BE2C (cell line): ENCODE measurements at regions not wholly inside any gene's neighbourhood (a gene's known extent, or its start where the extent isn't known, plus 50 kb on each side); places are given as distances from the start of the nearest gene placed in this dataset.

Source experiments
- DNase-seq: peaks from one replicate; pipeline ENCODE4 v3.0.0-alpha.2; 2020
- H3K27me3 ChIP-seq: fragments of 250-450 bp; sonication (Bioruptor Pico); 2 replicates; pipeline ENCODE4 v1.5.1; 2020; ENCODE audit warnings: mild to moderate bottlenecking
- H3K36me3 ChIP-seq: fragments of 250-450 bp; sonication (Bioruptor Pico); 2 replicates; pipeline ENCODE4 v1.5.1; 2020; ENCODE audit warnings: mild to moderate bottlenecking
- H3K4me1 ChIP-seq: fragments of 250-450 bp; sonication (Bioruptor Pico); 2 replicates; pipeline ENCODE4 v1.5.1; 2020
- H3K4me3 ChIP-seq: 2 replicates; pipeline ENCODE4 v1.5.1; 2011; ENCODE audit warnings: low read depth, low read length
- H3K9me3 ChIP-seq: fragments of 250-450 bp; sonication (Bioruptor Pico); 2 replicates; pipeline ENCODE4 v1.5.1; 2020
- CTCF ChIP-seq: IDR thresholded peaks from 2 replicates; pipeline ENCODE4 v1.5.1; 2012; ENCODE audit warnings: mild to moderate bottlenecking, low read depth, low read length

- Histone ChIP-seq H3K9me3 (no peaks in the 10 kb centered on the region), H3K4me3 (no peak overlapping the region), H3K27me3 (0 out of 2 replicates have a peak, but pooled peaks cover 4% of the 10 kb centered on the region), H3K4me1 (no peaks in the 10 kb centered on the region), H3K36me3 (no peaks in the 10 kb centered on the region)
- no peak for DNase-seq
- TF ChIP-seq CTCF, result no peak
These were observed 248.1 kb downstream of the EMX2 start for GRCh38 chr10:117790621-117791020.

GRCh38 chr10:117792214-117792613 lies 249.7 kb downstream of the EMX2 start:
- H3K4me1 ChIP-seq, result no peaks in the 10 kb centered on the region
- TF ChIP-seq CTCF, result no peak
- H3K27me3 ChIP-seq, result 0 out of 2 replicates have a peak, but pooled peaks cover 4% of the 10 kb centered on the region
- no peak for DNase-seq
- no peaks in the 10 kb centered on the region for H3K36me3 ChIP-seq
- no peak overlapping the region for H3K4me3 ChIP-seq
- H3K9me3 ChIP-seq, result no peaks in the 10 kb centered on the region

GRCh38 chr10:117796130-117796745 lies 250.5 kb downstream of the RAB11FIP2 start:
- H3K27me3 ChIP-seq, result no peaks in the 10 kb centered on the region
- no peaks in the 10 kb centered on the region for H3K4me1 ChIP-seq
- no peak for TF ChIP-seq CTCF
- H3K4me3 ChIP-seq, result no peak overlapping the region
- no peak for DNase-seq
- no peaks in the 10 kb centered on the region for H3K9me3 ChIP-seq
- no peaks in the 10 kb centered on the region for H3K36me3 ChIP-seq

DNA sequence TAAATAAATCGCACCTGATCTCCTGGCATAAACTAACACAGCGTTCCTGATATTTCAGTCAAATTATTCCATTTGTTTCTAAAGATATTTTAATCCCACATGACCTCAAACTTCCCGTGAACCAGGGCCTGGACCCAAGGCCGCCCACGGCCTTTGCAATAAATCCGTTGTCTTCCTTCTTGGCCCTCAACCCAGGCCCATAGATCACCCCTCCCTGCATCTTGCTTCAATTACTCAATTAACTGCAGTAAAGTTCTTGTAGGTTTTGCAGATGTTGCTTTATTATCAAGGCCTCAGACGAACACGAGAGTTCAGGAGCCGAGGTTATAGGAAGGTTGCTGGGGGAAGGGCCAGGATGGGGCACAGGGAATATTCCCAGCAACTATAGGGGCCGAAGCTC lies 249.4 kb downstream of the RAB11FIP2 start:
- no peak for DNase-seq
- H3K27me3 ChIP-seq, result no peaks in the 10 kb centered on the region
- no peaks in the 10 kb centered on the region for H3K4me1 ChIP-seq
- no peak overlapping the region for H3K4me3 ChIP-seq
- TF ChIP-seq CTCF, result no peak
- H3K9me3 ChIP-seq, result no peaks in the 10 kb centered on the region
- no peaks in the 10 kb centered on the region for H3K36me3 ChIP-seq

DNA sequence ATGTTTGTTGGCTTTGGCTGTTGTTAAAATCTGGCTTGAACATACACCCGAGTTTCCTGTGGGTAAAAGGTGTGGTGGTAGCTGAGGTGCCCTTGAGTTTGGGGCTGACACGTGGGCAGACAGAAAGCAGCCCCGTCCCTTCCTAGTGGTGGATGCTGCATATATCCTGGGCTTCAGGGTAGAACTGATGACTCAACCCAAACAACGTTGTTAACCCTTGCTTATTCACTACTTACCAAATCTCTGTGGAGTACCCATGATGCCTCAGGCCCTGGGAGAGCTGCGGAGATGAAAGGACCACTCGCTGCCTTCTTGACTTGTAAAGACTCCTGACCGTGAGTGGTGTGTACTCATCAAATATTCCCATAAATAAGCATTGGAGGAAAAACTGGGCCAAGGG lies 245.1 kb downstream of the RAB11FIP2 start:
- Histone ChIP-seq H3K9me3 (no peaks in the 10 kb centered on the region), H3K4me3 (no peak overlapping the region), H3K36me3 (no peaks in the 10 kb centered on the region), H3K27me3 (no peaks in the 10 kb centered on the region), H3K4me1 (no peaks in the 10 kb centered on the region)
- DNase-seq, result no peak
- no peak for TF ChIP-seq CTCF

GRCh38 chr10:117804470-117805011 lies 242.2 kb downstream of the RAB11FIP2 start:
- Histone ChIP-seq H3K36me3 (no peaks in the 10 kb centered on the region), H3K27me3 (no peaks in the 10 kb centered on the region), H3K4me1 (no peaks in the 10 kb centered on the region), H3K9me3 (no peaks in the 10 kb centered on the region), H3K4me3 (no peak overlapping the region)
- no peak for TF ChIP-seq CTCF
- no peak for DNase-seq
